OCI-M1 (cell line): ENCODE measurements at regions not wholly inside any gene's neighbourhood (a gene's known extent, or its start where the extent isn't known, plus 50 kb on each side); places are given as distances from the start of the nearest gene placed in this dataset.
A peak's percentile ranks its signal among the peaks of the same experiment; 100 is the strongest.
"Not testable (repeated sequence)": the region's sequence is repeated elsewhere in the genome, so short reads cannot be mapped to it uniquely, and the experiment has no call there.

ENCODE experiments used
- DNase-seq: peaks from one replicate; lab custom pipeline; 2025; lab: John Stamatoyannopoulos, UW

GRCh38 chr14:34300330-34300729 is 161.7 kb downstream of the SPTSSA start:
- DNase-seq: no peak

- DNase-seq: no peak
Measured at GRCh38 chr14:34299360-34299759, 162.7 kb downstream of the SPTSSA start.

- no peak for DNase-seq
Measured at GRCh38 chr14:34297786-34298520, 164.1 kb downstream of the SPTSSA start.

GRCh38 chr14:34283590-34283989 is 178.4 kb downstream of the SPTSSA start:
- DNase-seq: no peak

- DNase-seq: no peak
Measured at GRCh38 chr14:34277191-34277590, 184.8 kb downstream of the SPTSSA start.

GRCh38 chr14:34275530-34275929 is 186.5 kb downstream of the SPTSSA start:
- no peak for DNase-seq

GRCh38 chr14:34275078-34275477 is 187.0 kb downstream of the SPTSSA start:
- no peak for DNase-seq

GRCh38 chr14:34273716-34274115 is 188.3 kb downstream of the SPTSSA start:
- DNase-seq: not testable (repeated sequence)

- DNase-seq: no peak
Measured at GRCh38 chr14:34270361-34270760, 191.7 kb downstream of the SPTSSA start.

GRCh38 chr14:34266344-34266743 is 195.7 kb downstream of the SPTSSA start:
- DNase-seq: peak; percentile 0

GRCh38 chr14:34262127-34262910 is 199.7 kb downstream of the SPTSSA start:
- no peak for DNase-seq

- DNase-seq: no peak
Measured at GRCh38 chr14:34259996-34260395, 202.0 kb downstream of the SPTSSA start.

- DNase-seq: no peak
Measured at GRCh38 chr14:34258318-34258717, 203.7 kb downstream of the SPTSSA start.

- DNase-seq: no peak
Measured at GRCh38 chr14:34257505-34257904, 204.5 kb downstream of the SPTSSA start.

- DNase-seq: no peak
Measured at GRCh38 chr14:34256223-34256622, 205.8 kb downstream of the SPTSSA start.

GRCh38 chr14:34254571-34254970 is 207.5 kb downstream of the SPTSSA start:
- no peak for DNase-seq

GRCh38 chr14:34254031-34254430 is 208.0 kb downstream of the SPTSSA start:
- no peak for DNase-seq

- no peak for DNase-seq
Measured at GRCh38 chr14:34252227-34252626, 209.8 kb downstream of the SPTSSA start.

GRCh38 chr14:34251662-34252061 is 210.4 kb downstream of the SPTSSA start:
- no peak for DNase-seq

- no peak for DNase-seq
Measured at GRCh38 chr14:34250959-34251358, 211.1 kb downstream of the SPTSSA start.

GRCh38 chr14:34247605-34248004 is 214.4 kb downstream of the SPTSSA start:
- no peak for DNase-seq

- DNase-seq: no peak
Measured at GRCh38 chr14:34246206-34246605, 215.8 kb downstream of the SPTSSA start.

GRCh38 chr14:34243401-34243800 is 218.6 kb downstream of the SPTSSA start:
- no peak for DNase-seq
